ENCODE measurements at regions not wholly inside any gene's neighbourhood (a gene's known extent, or its start where the extent isn't known, plus 50 kb on each side); places are given as distances from the start of the nearest gene placed in this dataset.
"Not testable (repeated sequence)": the region's sequence is repeated elsewhere in the genome, so short reads cannot be mapped to it uniquely, and the experiment has no call there.

- no peak for DNase-seq
These were observed 85.7 kb upstream of the PLD5 start for GRCh38 chr1:242610209-242610608.

GRCh38 chr1:242605521-242605920 lies 81.0 kb upstream of the PLD5 start:
- DNase-seq = no peak

- DNase-seq = no peak
These were observed 77.5 kb upstream of the PLD5 start for GRCh38 chr1:242602001-242602400.

- not testable (repeated sequence) for DNase-seq
These were observed 69.3 kb upstream of the PLD5 start for GRCh38 chr1:242593756-242594155.

- DNase-seq = no peak
These were observed 61.8 kb upstream of the PLD5 start for GRCh38 chr1:242586360-242586680.

- DNase-seq = no peak
These were observed 61.3 kb upstream of the PLD5 start for GRCh38 chr1:242585616-242586359.

GRCh38 chr1:242582669-242583068 lies 58.2 kb upstream of the PLD5 start:
- DNase-seq = no peak

GRCh38 chr1:242579528-242580235 lies 55.2 kb upstream of the PLD5 start:
- DNase-seq = no peak
